ENCODE measurements at regions not wholly inside any gene's neighbourhood (a gene's known extent, or its start where the extent isn't known, plus 50 kb on each side); places are given as distances from the start of the nearest gene placed in this dataset.
"Not testable (repeated sequence)": the region's sequence is repeated elsewhere in the genome, so short reads cannot be mapped to it uniquely, and the experiment has no call there.

GRCh38 chr5:86228147-86228546, 389.6 kb upstream of the COX7C start:
- H3K4me3 ChIP-seq (ENCODE audit: low read length): no peak overlapping the region
- no peaks in the 10 kb centered on the region for H3K4me1 ChIP-seq (ENCODE audit: control insufficient read depth, insufficient read depth, low read length)
- ATAC-seq (no peak), DNase-seq (no peak)
- no peaks in the 10 kb centered on the region for H3K27me3 ChIP-seq (ENCODE audit: control insufficient read depth, insufficient read depth)
- H3K9me3 ChIP-seq (ENCODE audit: control insufficient read depth, low read length): peaks cover 1% of the 10 kb centered on the region
- H3K27ac ChIP-seq (ENCODE audit: low read length): no peak overlapping the region
- intact Hi-C loops (cut with DNase I): no loop called here

- Histone ChIP-seq H3K4me3 (ENCODE audit: low read length) (no peak overlapping the region), H3K9me3 (ENCODE audit: control insufficient read depth, low read length) (no peaks in the 10 kb centered on the region), H3K27ac (ENCODE audit: low read length) (no peak overlapping the region), H3K27me3 (ENCODE audit: control insufficient read depth, insufficient read depth) (no peaks in the 10 kb centered on the region), H3K4me1 (ENCODE audit: control insufficient read depth, insufficient read depth, low read length) (no peaks in the 10 kb centered on the region)
- 90% methylated on average over 11 of the region's 11 CpGs for WGBS
- ATAC-seq (no peak), DNase-seq (no peak)
- intact Hi-C loops (cut with DNase I): no loop called here
Observed at GRCh38 chr5:86232246-86232645, 385.5 kb upstream of the COX7C start.

GRCh38 chr5:86244153-86244552, 373.6 kb upstream of the COX7C start:
- 0% methylated on average over 1 of the region's 1 CpG for WGBS
- no peak for ATAC-seq
- intact Hi-C loops (cut with DNase I): no loop called here

GRCh38 chr5:86257871-86258270, 359.9 kb upstream of the COX7C start:
- Histone ChIP-seq H3K27me3 (ENCODE audit: control insufficient read depth, insufficient read depth) (no peaks in the 10 kb centered on the region), H3K9me3 (ENCODE audit: control insufficient read depth, low read length) (no peaks in the 10 kb centered on the region), H3K4me3 (ENCODE audit: low read length) (no peak overlapping the region), H3K4me1 (ENCODE audit: control insufficient read depth, insufficient read depth, low read length) (no peaks in the 10 kb centered on the region), H3K27ac (ENCODE audit: low read length) (no peak overlapping the region)
- intact Hi-C loops (cut with DNase I): no loop called here
- ATAC-seq: no peak
- DNase-seq: no peak

More at GRCh38 chr5:86244153-86244552, 373.6 kb upstream of the COX7C start:
- no peaks in the 10 kb centered on the region for H3K4me1 ChIP-seq (ENCODE audit: control insufficient read depth, insufficient read depth, low read length)
- no peaks in the 10 kb centered on the region for H3K27me3 ChIP-seq (ENCODE audit: control insufficient read depth, insufficient read depth)
- H3K27ac ChIP-seq (ENCODE audit: low read length): no peak overlapping the region
- no peak for DNase-seq
- H3K9me3 ChIP-seq (ENCODE audit: control insufficient read depth, low read length): no peaks in the 10 kb centered on the region
- H3K4me3 ChIP-seq (ENCODE audit: low read length): no peak overlapping the region

- H3K4me3 ChIP-seq (ENCODE audit: low read length); H3K9me3 ChIP-seq (ENCODE audit: control insufficient read depth, low read length); DNase-seq; H3K27ac ChIP-seq (ENCODE audit: low read length); H3K27me3 ChIP-seq (ENCODE audit: control insufficient read depth, insufficient read depth); H3K4me1 ChIP-seq (ENCODE audit: control insufficient read depth, insufficient read depth, low read length); ATAC-seq; intact Hi-C loops (cut with DNase I): not testable (repeated sequence)
- WGBS: 80% methylated on average over 3 of the region's 3 CpGs
Observed at GRCh38 chr5:86284400-86285190, 333.1 kb upstream of the COX7C start.

- H3K4me1 ChIP-seq (ENCODE audit: control insufficient read depth, insufficient read depth, low read length); H3K9me3 ChIP-seq (ENCODE audit: control insufficient read depth, low read length); H3K27ac ChIP-seq (ENCODE audit: low read length); DNase-seq; H3K27me3 ChIP-seq (ENCODE audit: control insufficient read depth, insufficient read depth); intact Hi-C loops (cut with DNase I); H3K4me3 ChIP-seq (ENCODE audit: low read length); ATAC-seq: not testable (repeated sequence)
- WGBS: 59% methylated on average over 2 of the region's 2 CpGs
Observed at GRCh38 chr5:86287437-86287836, 330.3 kb upstream of the COX7C start.

- H3K9me3 ChIP-seq (ENCODE audit: control insufficient read depth, low read length); H3K4me1 ChIP-seq (ENCODE audit: control insufficient read depth, insufficient read depth, low read length); intact Hi-C loops (cut with DNase I); DNase-seq; H3K4me3 ChIP-seq (ENCODE audit: low read length); H3K27ac ChIP-seq (ENCODE audit: low read length); ATAC-seq; H3K27me3 ChIP-seq (ENCODE audit: control insufficient read depth, insufficient read depth): not testable (repeated sequence)
- 89% methylated on average over 9 of the region's 9 CpGs for WGBS
Observed at GRCh38 chr5:86289786-86290185, 328.0 kb upstream of the COX7C start.

- H3K4me3 ChIP-seq (ENCODE audit: low read length); DNase-seq; H3K9me3 ChIP-seq (ENCODE audit: control insufficient read depth, low read length); intact Hi-C loops (cut with DNase I); H3K27ac ChIP-seq (ENCODE audit: low read length); ATAC-seq; H3K27me3 ChIP-seq (ENCODE audit: control insufficient read depth, insufficient read depth); H3K4me1 ChIP-seq (ENCODE audit: control insufficient read depth, insufficient read depth, low read length): not testable (repeated sequence)
- 84% methylated on average over 6 of the region's 6 CpGs for WGBS
Observed at GRCh38 chr5:86292811-86293210, 324.9 kb upstream of the COX7C start.

- H3K9me3 ChIP-seq (ENCODE audit: control insufficient read depth, low read length); H3K27me3 ChIP-seq (ENCODE audit: control insufficient read depth, insufficient read depth); H3K4me3 ChIP-seq (ENCODE audit: low read length); DNase-seq; H3K4me1 ChIP-seq (ENCODE audit: control insufficient read depth, insufficient read depth, low read length); intact Hi-C loops (cut with DNase I); H3K27ac ChIP-seq (ENCODE audit: low read length); ATAC-seq: not testable (repeated sequence)
- 67% methylated on average over 1 of the region's 1 CpG for WGBS
Observed at GRCh38 chr5:86302643-86303042, 315.1 kb upstream of the COX7C start.

GRCh38 chr5:86305050-86305449, 312.7 kb upstream of the COX7C start:
- DNase-seq; intact Hi-C loops (cut with DNase I); H3K4me1 ChIP-seq (ENCODE audit: control insufficient read depth, insufficient read depth, low read length); H3K27ac ChIP-seq (ENCODE audit: low read length); ATAC-seq; H3K9me3 ChIP-seq (ENCODE audit: control insufficient read depth, low read length); H3K27me3 ChIP-seq (ENCODE audit: control insufficient read depth, insufficient read depth); H3K4me3 ChIP-seq (ENCODE audit: low read length): not testable (repeated sequence)
- 3% methylated on average over 2 of the region's 2 CpGs for WGBS

GRCh38 chr5:86314951-86315350, 302.8 kb upstream of the COX7C start:
- DNase-seq (no peak), ATAC-seq (no peak)
- intact Hi-C loops (cut with DNase I): no loop called here
- Histone ChIP-seq H3K4me1 (ENCODE audit: control insufficient read depth, insufficient read depth, low read length) (no peaks in the 10 kb centered on the region), H3K4me3 (ENCODE audit: low read length) (no peak overlapping the region), H3K27ac (ENCODE audit: low read length) (no peak overlapping the region), H3K9me3 (ENCODE audit: control insufficient read depth, low read length) (no peaks in the 10 kb centered on the region), H3K27me3 (ENCODE audit: control insufficient read depth, insufficient read depth) (no peaks in the 10 kb centered on the region)

GRCh38 chr5:86320266-86320665, 297.5 kb upstream of the COX7C start:
- no peak overlapping the region for H3K4me3 ChIP-seq (ENCODE audit: low read length)
- no peaks in the 10 kb centered on the region for H3K9me3 ChIP-seq (ENCODE audit: control insufficient read depth, low read length)
- no peak overlapping the region for H3K27ac ChIP-seq (ENCODE audit: low read length)
- ATAC-seq (no peak), DNase-seq (no peak)
- intact Hi-C loops (cut with DNase I): no loop called here
- H3K27me3 ChIP-seq (ENCODE audit: control insufficient read depth, insufficient read depth): no peaks in the 10 kb centered on the region
- H3K4me1 ChIP-seq (ENCODE audit: control insufficient read depth, insufficient read depth, low read length): no peaks in the 10 kb centered on the region
